DMS53 treated with DMSO at 0.1 percent for 48 hours (cell line): ENCODE measurements at regions not wholly inside any gene's neighbourhood (a gene's known extent, or its start where the extent isn't known, plus 50 kb on each side); places are given as distances from the start of the nearest gene placed in this dataset.
"Not testable (repeated sequence)": the region's sequence is repeated elsewhere in the genome, so short reads cannot be mapped to it uniquely, and the experiment has no call there.

Experiments
- DNase-seq: peaks from one replicate; lab custom pipeline; 2025; ENCODE audit not compliant: unreplicated experiment; lab: John Stamatoyannopoulos, UW

DNA sequence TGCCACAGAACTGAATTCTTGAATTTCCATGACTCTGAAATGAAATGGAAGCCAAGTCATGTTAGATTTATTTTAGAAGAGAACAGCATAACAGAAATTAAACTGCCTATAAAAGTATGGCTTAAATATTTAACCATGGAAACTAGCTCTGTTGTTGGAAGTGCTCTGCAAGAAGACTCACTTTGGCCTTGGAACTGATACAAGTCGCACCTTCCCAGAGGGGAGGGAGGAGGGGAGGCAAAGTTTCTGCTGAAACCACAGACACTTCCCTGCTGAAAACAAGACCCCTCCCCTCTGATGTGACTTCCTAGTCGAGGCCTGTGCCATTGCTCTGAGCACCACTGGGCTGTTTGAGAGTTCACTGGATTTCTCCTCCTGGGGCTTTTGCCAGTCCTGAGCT lies 72.1 kb downstream of the OR13A1 start:
- no peak for DNase-seq

DNA sequence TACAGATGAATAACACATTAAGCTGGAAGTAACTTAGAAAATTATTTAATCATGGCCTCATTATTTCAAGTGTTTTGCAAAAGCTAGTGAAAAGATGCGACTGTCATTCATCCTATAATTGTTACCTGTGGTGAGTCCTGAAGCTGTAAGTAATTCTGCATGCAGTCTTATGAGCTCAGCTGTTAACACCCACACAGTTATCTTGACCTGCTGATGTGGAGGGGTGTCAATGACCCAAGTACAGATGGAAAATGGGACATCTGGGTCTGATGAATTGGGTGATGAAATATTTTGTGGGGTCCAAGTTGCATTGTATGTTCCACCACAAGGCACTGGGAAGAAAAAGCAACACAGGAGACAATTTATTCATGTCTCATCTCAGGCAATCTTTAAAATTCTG lies 68.9 kb downstream of the OR13A1 start:
- no peak for DNase-seq

DNA sequence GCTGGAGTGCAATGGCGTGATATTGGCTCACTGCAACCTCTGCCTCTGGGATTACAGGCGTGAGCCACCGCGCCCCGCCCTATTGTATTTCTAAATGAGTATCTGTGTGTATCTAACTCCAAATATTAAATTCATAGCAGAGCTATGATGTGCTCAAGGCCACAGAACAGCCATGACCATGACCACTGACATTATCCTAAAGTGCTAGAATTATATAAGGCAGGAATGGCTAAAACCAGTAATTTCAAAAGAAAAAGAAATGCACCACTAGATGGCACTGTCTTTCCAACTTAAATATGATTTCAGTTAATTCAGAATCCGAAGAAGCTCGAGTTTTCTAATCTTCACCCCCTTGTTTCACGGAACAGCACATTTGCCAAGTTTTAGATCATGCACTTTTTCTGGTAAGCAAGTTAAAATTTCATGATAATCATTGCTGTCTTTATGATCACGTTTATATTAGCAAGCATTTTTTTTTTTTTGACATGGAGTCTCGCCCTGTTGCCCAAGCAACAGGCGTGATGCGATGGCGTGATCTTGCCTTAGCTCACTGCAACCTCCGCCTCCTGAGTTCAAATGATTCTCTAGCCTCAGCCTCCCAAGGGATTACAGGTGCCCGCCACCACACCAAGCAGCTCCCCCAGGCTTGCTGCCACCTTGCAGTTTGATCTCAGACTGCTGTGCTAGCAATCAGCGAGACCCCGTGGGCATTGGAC lies 65.3 kb downstream of the OR13A1 start:
- DNase-seq: peak; percentile 86

DNA sequence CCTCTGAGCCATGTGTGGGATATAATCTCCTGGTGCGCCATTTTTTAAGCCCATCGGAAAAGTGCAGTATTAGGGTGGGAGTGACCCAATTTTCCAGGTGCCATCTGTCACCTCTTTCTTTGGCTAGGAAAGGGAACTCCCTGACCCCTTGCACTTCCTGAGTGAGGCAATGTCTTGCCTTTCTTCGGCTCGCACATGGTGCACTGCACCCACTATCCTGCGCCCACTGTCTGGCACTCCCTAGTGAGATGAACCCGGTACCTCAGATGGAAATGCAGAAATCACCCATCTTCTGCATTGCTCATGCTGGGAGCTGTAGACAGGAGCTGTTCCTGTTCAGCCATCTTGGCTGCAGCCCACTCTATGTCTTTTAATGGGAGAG lies 64.7 kb downstream of the OR13A1 start:
- DNase-seq: not testable (repeated sequence)
